T47D (cell line): ENCODE measurements at regions not wholly inside any gene's neighbourhood (a gene's known extent, or its start where the extent isn't known, plus 50 kb on each side); places are given as distances from the start of the nearest gene placed in this dataset.
"Not testable (repeated sequence)": the region's sequence is repeated elsewhere in the genome, so short reads cannot be mapped to it uniquely, and the experiment has no call there.

Source experiments
- DNase-seq, 2 experiments: peaks; one replicate each; pipeline versions ENCODE4 v3.0.0 to v3.0.0-alpha.2; 2011 to 2012; ENCODE audit warnings: low read depth in 1 of 2, low spot score in 1 of 2
- JUND ChIP-seq: IDR thresholded peaks from 2 replicates; pipeline ENCODE4 v1.6.1; 2012; ENCODE audit warnings: low read depth
- in situ Hi-C: cut with HindIII; loops from 2 replicates; pipeline ENCODE4 v1.10.0; 2016; ENCODE audit warnings: low sequenced_read_pairs, low pct_unique_long_range_greater_than_20kb

GRCh38 chr15:31433091-31433490 is 106.5 kb downstream of the KLF13 start:
- no peak for DNase-seq
- TF ChIP-seq JUND, result no peak
- in situ Hi-C loops, result no loop called here

- no peak for DNase-seq
- in situ Hi-C loops, result no loop called here
- TF ChIP-seq JUND, result no peak
Measured at GRCh38 chr15:31433574-31433973, 106.9 kb downstream of the KLF13 start.

- no peak for DNase-seq
- TF ChIP-seq JUND, result no peak
- in situ Hi-C loops, result no loop called here
Measured at GRCh38 chr15:31434275-31434587, 107.6 kb downstream of the KLF13 start.

- in situ Hi-C loops, result no loop called here
- DNase-seq, result no peak
- no peak for TF ChIP-seq JUND
Measured at GRCh38 chr15:31434588-31435260, 108.1 kb downstream of the KLF13 start.

GRCh38 chr15:31435261-31435911 is 108.8 kb downstream of the KLF13 start:
- in situ Hi-C loops, result no loop called here
- DNase-seq, result peak; percentile 39 to 56
- TF ChIP-seq JUND, result no peak

GRCh38 chr15:31435912-31436628 is 109.4 kb downstream of the KLF13 start:
- DNase-seq, result no peak
- in situ Hi-C loops, result no loop called here
- TF ChIP-seq JUND, result no peak

GRCh38 chr15:31437686-31438085 is 111.1 kb downstream of the KLF13 start:
- in situ Hi-C loops, result no loop called here
- no peak for DNase-seq

GRCh38 chr15:31438601-31439265 is 112.1 kb downstream of the KLF13 start:
- no peak for DNase-seq
- in situ Hi-C loops, result no loop called here
- TF ChIP-seq JUND, result no peak

More at GRCh38 chr15:31437686-31438085, 111.1 kb downstream of the KLF13 start:
- TF ChIP-seq JUND, result no peak

GRCh38 chr15:31439328-31439727 is 112.7 kb downstream of the KLF13 start:
- TF ChIP-seq JUND, result no peak
- in situ Hi-C loops, result no loop called here
- DNase-seq, result peak in 1 of 2 experiments; percentile 57

- in situ Hi-C loops, DNase-seq: not testable (repeated sequence)
Measured at GRCh38 chr15:31440216-31440615, 113.6 kb downstream of the KLF13 start.

- no peak for TF ChIP-seq JUND
- DNase-seq, result peak; percentile 47 to 55
- in situ Hi-C loops, result no loop called here
Measured at GRCh38 chr15:31440754-31441311, 114.2 kb downstream of the KLF13 start.

- no peak for DNase-seq
- no peak for TF ChIP-seq JUND
- in situ Hi-C loops, result no loop called here
Measured at GRCh38 chr15:31442226-31442625, 115.6 kb downstream of the KLF13 start.
